WI38 (cell line): ENCODE measurements at regions not wholly inside any gene's neighbourhood (a gene's known extent, or its start where the extent isn't known, plus 50 kb on each side); places are given as distances from the start of the nearest gene placed in this dataset.

Experiments
- H3K4me3 ChIP-seq: 2 replicates; pipeline ENCODE4 v1.5.1; 2011; ENCODE audit warnings: low read depth, mild to moderate bottlenecking, control low read depth, low read length
- CTCF ChIP-seq: IDR thresholded peaks from 2 replicates; pipeline ENCODE4 v1.5.1; 2012; ENCODE audit warnings: low read depth, mild to moderate bottlenecking, control low read depth, low read length

- no peak for TF ChIP-seq CTCF
- no peak overlapping the region for H3K4me3 ChIP-seq
Observed at GRCh38 chr17:79361873-79362771, 248.7 kb downstream of the RBFOX3 start.

GRCh38 chr17:79361221-79361734, 249.6 kb downstream of the RBFOX3 start:
- no peak for TF ChIP-seq CTCF
- no peak overlapping the region for H3K4me3 ChIP-seq

GRCh38 chr17:79360196-79360595, 250.7 kb downstream of the RBFOX3 start:
- TF ChIP-seq CTCF: no peak
- H3K4me3 ChIP-seq: no peak overlapping the region

- TF ChIP-seq CTCF: no peak
- H3K4me3 ChIP-seq: no peak overlapping the region
Observed at GRCh38 chr17:79356839-79357447, 253.9 kb downstream of the RBFOX3 start.

- no peak for TF ChIP-seq CTCF
- no peak overlapping the region for H3K4me3 ChIP-seq
Observed at GRCh38 chr17:79355165-79355564, 255.7 kb downstream of the RBFOX3 start.

DNA sequence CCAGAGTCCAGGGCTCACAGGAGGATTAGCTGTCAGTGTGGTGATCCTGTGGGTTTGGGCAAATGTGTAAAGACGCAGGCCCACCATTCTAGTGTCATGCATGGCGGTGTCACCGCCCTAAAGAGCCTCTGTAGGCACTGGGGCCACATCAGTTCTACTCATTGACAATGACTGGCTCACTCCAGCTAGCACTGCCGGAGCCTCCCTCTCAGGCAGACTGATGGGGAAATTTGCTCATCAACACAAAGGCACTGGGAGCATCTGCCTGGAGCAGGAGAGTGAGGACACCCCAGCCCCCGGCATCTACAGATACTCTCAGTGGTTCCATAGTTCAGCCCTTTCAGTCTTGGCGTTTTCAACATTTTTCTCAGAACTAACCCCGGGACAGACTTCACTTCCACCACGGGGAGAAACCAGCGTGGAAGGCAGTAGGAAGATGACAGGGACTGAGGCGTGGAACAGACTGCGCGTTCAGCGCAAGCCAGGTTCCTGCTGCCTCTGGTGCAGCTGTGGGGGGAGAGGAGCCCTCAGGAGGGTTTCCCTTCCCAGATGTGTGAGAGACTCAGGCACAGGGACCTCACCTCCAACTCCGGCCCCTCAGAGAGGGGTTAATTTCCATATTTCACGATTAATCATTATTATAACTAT, 256.6 kb downstream of the RBFOX3 start:
- H3K4me3 ChIP-seq: no peak overlapping the region
- TF ChIP-seq CTCF: no peak
